ENCODE measurements at regions not wholly inside any gene's neighbourhood (a gene's known extent, or its start where the extent isn't known, plus 50 kb on each side); places are given as distances from the start of the nearest gene placed in this dataset.

DNA sequence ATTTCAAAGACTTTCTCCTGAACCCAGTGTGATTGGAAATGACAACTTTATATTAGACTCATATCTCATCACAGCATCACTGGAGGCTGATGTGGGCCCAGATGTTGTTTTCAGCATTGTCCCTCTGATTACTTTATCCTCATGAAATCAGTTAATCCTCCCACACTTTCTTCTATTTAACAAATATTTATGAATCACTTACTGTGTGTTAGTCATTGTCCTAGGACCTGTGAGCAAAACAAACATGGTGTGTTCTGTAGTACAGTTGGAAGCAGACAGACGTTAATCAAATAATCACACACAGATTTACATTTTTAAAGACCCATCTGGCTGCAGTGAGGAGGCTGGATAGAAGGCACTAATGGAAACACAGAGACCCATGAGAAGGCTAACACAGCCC, 383.7 kb downstream of the PRDM2 start:
- Mint-ChIP-seq H3K27ac (no peak overlapping the region), H3K9me3 (no peaks in the 10 kb centered on the region), H3K4me3 (no peak overlapping the region), H3K36me3 (no peaks in the 10 kb centered on the region), H3K4me1 (no peaks in the 10 kb centered on the region), H3K27me3 (ENCODE audit: low read depth in 3 of 3) (peaks cover 2 to 3% (median 3%) of the 10 kb centered on the region in 3 donors)
- Histone ChIP-seq H3K36me3 (replicated peaks in 1 of 2; ENCODE audit: control insufficient read depth in 1 of 2, insufficient read depth in 2 of 2, low read length in 2 of 2) (no peaks in the 10 kb centered on the region), H3K4me3 (replicated peaks in 1 of 3; ENCODE audit: low read depth in 2 of 3, low read length in 3 of 3) (no peak overlapping the region), H3K9me3 (replicated peaks in 1 of 2; ENCODE audit: control insufficient read depth in 1 of 2, insufficient read depth in 1 of 2, low read length in 2 of 2) (no peaks in the 10 kb centered on the region), H3K9ac (ENCODE audit: insufficient read depth, low read length, poor library complexity, severe bottlenecking) (no peak overlapping the region), H3K4me2 (replicated peaks; ENCODE audit: extremely low read depth, low read length, poor library complexity, severe bottlenecking) (no peak overlapping the region), H3K27me3 (ENCODE audit: control insufficient read depth in 2 of 2, insufficient read depth in 2 of 2, low read length in 2 of 2) (no peaks in the 10 kb centered on the region), H3K4me1 (ENCODE audit: control insufficient read depth in 1 of 2, insufficient read depth in 2 of 2, low read length in 2 of 2) (no peaks in the 10 kb centered on the region), H2AFZ (ENCODE audit: insufficient read depth, low read depth, low read length, poor library complexity, severe bottlenecking) (no peak overlapping the region), H3K27ac (ENCODE audit: low read depth in 1 of 2, low read length in 2 of 2) (no peak overlapping the region), H4K20me1 (ENCODE audit: insufficient read depth, low read length) (no peaks in the 10 kb centered on the region), H3K79me2 (ENCODE audit: insufficient read depth, low read length) (no peaks in the 10 kb centered on the region)
- DNase-seq, result no peak
- intact Hi-C loops (cut with micrococcal nuclease), result no loop called here
- TF ChIP-seq CTCF (IDR thresholded peaks at IDR 0.05), result no peak
- no CpG with 5 or more reads among the region's 1 CpG for WGBS (ENCODE audit: insufficient coverage)

GRCh38 chr1:14090062-14090461, 390.1 kb downstream of the PRDM2 start:
- H3K4me1 ChIP-seq (ENCODE audit: control insufficient read depth in 1 of 2, insufficient read depth in 2 of 2, low read length in 2 of 2), result no peaks in the 10 kb centered on the region
- no peak overlapping the region for H3K9ac ChIP-seq (ENCODE audit: insufficient read depth, low read length, poor library complexity, severe bottlenecking)
- H3K27ac Mint-ChIP-seq, result no peak overlapping the region
- no CpG with 5 or more reads among the region's 1 CpG for WGBS (ENCODE audit: insufficient coverage)
- intact Hi-C loops (cut with micrococcal nuclease), result no loop called here
- H3K27me3 Mint-ChIP-seq (ENCODE audit: low read depth in 3 of 3), result peaks cover 0 to 4% (median 2%) of the 10 kb centered on the region in 3 donors
- no peaks in the 10 kb centered on the region for H3K27me3 ChIP-seq (ENCODE audit: control insufficient read depth in 2 of 2, insufficient read depth in 2 of 2, low read length in 2 of 2)
- peaks cover 3 to 10% of the 10 kb centered on the region in 2 donors for H3K9me3 ChIP-seq (replicated peaks in 1 of 2; ENCODE audit: control insufficient read depth in 1 of 2, insufficient read depth in 1 of 2, low read length in 2 of 2)
- H3K4me3 Mint-ChIP-seq, result no peak overlapping the region
- H3K79me2 ChIP-seq (ENCODE audit: insufficient read depth, low read length), result no peaks in the 10 kb centered on the region
- H2AFZ ChIP-seq (ENCODE audit: insufficient read depth, low read depth, low read length, poor library complexity, severe bottlenecking), result no peak overlapping the region
- no peak for TF ChIP-seq CTCF (IDR thresholded peaks at IDR 0.05)
- no peak overlapping the region for H3K27ac ChIP-seq (ENCODE audit: low read depth in 1 of 2, low read length in 2 of 2)
- no peaks in the 10 kb centered on the region for H3K4me1 Mint-ChIP-seq
- peaks cover 4 to 12% (median 10%) of the 10 kb centered on the region in 7 donors for H3K9me3 Mint-ChIP-seq
- H3K36me3 ChIP-seq (replicated peaks in 1 of 2; ENCODE audit: control insufficient read depth in 1 of 2, insufficient read depth in 2 of 2, low read length in 2 of 2), result no peaks in the 10 kb centered on the region
- H4K20me1 ChIP-seq (ENCODE audit: insufficient read depth, low read length), result no peaks in the 10 kb centered on the region
- H3K36me3 Mint-ChIP-seq, result no peaks in the 10 kb centered on the region
- no peak for DNase-seq
- H3K4me2 ChIP-seq (replicated peaks; ENCODE audit: extremely low read depth, low read length, poor library complexity, severe bottlenecking), result no peak overlapping the region
- H3K4me3 ChIP-seq (replicated peaks in 1 of 3; ENCODE audit: low read depth in 2 of 3, low read length in 3 of 3), result no peak overlapping the region
